ENCODE measurements at regions not wholly inside any gene's neighbourhood (a gene's known extent, or its start where the extent isn't known, plus 50 kb on each side); places are given as distances from the start of the nearest gene placed in this dataset.
"Not testable (repeated sequence)": the region's sequence is repeated elsewhere in the genome, so short reads cannot be mapped to it uniquely, and the experiment has no call there.

- DNase-seq (ENCODE audit: low read depth) = no peak
- in situ Hi-C loops (cut with HindIII; ENCODE audit: low pct_unique_long_range_greater_than_20kb, low sequenced_read_pairs) = no loop called here
These were observed 351.9 kb downstream of the ADGRL2 start for GRCh38 chr1:82152356-82153271.

- in situ Hi-C loops (cut with HindIII; ENCODE audit: low pct_unique_long_range_greater_than_20kb, low sequenced_read_pairs) = no loop called here
These were observed 344.9 kb downstream of the ADGRL2 start for GRCh38 chr1:82145656-82146055.

DNA sequence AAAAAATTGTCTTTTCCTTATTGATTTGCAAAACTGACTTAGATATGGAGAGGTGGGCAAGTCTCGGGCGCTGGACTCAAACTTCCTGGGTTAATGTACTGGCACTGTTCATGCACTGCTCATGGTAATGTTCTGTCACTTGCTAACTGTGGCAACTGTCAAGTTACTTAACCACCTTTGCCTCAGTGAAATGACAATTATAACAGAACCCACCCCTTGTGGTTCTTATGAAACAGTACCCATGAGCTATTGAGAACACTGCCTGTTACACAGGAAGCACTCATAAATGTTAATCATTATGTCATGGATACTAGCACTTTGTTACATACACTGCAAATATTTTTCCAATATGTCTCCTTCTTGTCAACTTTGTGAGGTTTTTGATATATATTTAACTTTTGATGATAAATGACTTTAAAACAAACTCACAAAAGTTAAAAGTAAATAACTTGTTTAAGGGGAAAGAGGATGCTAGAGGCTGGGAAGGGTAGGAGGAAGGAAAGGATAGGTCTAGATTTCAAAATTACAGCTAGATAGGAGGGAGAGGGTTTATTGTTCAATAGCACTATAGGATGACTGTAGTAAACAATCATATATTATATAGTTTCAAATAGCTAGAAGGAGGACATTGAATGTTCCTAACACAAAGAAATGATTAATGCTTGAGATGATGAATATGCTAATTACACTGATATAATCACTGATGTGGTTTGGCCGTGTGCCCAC lies 342.5 kb downstream of the ADGRL2 start:
- no peak for DNase-seq (ENCODE audit: low read depth)
- in situ Hi-C loops (cut with HindIII; ENCODE audit: low pct_unique_long_range_greater_than_20kb, low sequenced_read_pairs) = no loop called here

More at GRCh38 chr1:82145656-82146055, 344.9 kb downstream of the ADGRL2 start:
- DNase-seq (ENCODE audit: low read depth) = no peak

GRCh38 chr1:82141390-82141789 lies 340.7 kb downstream of the ADGRL2 start:
- no peak for DNase-seq (ENCODE audit: low read depth)
- in situ Hi-C loops (cut with HindIII; ENCODE audit: low pct_unique_long_range_greater_than_20kb, low sequenced_read_pairs) = no loop called here

GRCh38 chr1:82139751-82140468 lies 339.2 kb downstream of the ADGRL2 start:
- no peak for DNase-seq (ENCODE audit: low read depth)
- in situ Hi-C loops (cut with HindIII; ENCODE audit: low pct_unique_long_range_greater_than_20kb, low sequenced_read_pairs) = no loop called here

- in situ Hi-C loops (cut with HindIII; ENCODE audit: low pct_unique_long_range_greater_than_20kb, low sequenced_read_pairs); DNase-seq (ENCODE audit: low read depth): not testable (repeated sequence)
These were observed 335.6 kb downstream of the ADGRL2 start for GRCh38 chr1:82136351-82136750.

DNA sequence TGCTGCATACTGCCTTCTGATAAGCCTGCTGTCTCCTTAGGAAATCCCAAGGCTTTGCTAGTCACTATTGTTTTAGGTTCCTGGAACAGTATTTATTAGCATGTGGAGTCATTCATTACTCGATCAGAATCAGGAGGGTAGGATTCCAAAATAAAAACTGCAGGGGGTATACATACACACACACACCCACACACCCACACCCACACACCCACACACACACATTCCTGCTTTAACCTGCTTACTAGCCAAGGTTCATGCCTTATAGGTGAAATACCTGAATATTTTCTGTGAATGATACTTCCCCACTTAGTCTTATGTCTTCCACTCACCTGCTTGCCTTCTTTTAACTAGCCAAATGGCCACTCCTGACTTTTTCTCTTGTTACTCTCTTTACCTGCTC lies 325.1 kb downstream of the ADGRL2 start:
- in situ Hi-C loops (cut with HindIII; ENCODE audit: low pct_unique_long_range_greater_than_20kb, low sequenced_read_pairs) = no loop called here
- DNase-seq (ENCODE audit: low read depth) = no peak

DNA sequence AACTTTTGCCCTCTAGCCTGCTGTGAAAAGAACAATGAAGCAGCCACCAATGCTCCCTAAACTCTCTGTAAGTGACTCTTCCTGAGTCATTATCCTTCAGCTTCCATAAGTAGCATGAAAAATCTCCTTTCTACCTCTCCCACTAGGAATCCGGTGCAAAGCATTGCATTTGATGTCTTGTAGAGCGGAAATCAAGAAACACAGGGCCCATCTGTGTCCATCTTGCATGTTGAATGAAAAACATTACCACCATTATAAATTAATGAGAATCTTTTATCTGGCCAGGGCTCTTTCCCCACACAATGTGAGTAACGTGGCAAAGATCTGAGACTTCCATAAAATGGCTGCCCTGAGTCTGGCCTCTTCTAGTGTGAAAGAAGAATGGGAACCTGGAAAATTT lies 324.4 kb downstream of the ADGRL2 start:
- DNase-seq (ENCODE audit: low read depth) = no peak
- in situ Hi-C loops (cut with HindIII; ENCODE audit: low pct_unique_long_range_greater_than_20kb, low sequenced_read_pairs) = no loop called here

- DNase-seq (ENCODE audit: low read depth) = no peak
- in situ Hi-C loops (cut with HindIII; ENCODE audit: low pct_unique_long_range_greater_than_20kb, low sequenced_read_pairs) = no loop called here
These were observed 320.7 kb downstream of the ADGRL2 start for GRCh38 chr1:82121421-82121820.

DNA sequence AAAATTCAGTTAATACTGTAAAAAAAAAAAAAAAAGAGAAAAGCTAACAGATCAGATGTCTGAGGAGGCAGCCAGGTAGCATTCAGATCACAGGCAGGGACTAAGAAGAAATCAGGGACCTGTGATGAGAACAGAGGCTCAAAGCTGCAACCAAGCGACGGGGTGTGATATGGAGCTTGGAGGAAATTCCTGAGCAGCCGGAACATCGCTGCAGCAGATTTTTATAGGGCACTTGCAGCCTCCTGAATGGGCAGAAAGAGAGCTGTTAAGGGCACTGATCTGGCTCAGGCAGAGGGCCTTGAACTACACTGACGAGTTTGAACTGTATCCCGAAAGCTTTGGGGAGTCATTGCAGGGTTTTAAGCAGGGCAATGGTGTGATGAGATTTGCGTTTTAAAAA lies 315.4 kb downstream of the ADGRL2 start:
- in situ Hi-C loops (cut with HindIII; ENCODE audit: low pct_unique_long_range_greater_than_20kb, low sequenced_read_pairs) = no loop called here

GRCh38 chr1:82114887-82115286 lies 314.2 kb downstream of the ADGRL2 start:
- in situ Hi-C loops (cut with HindIII; ENCODE audit: low pct_unique_long_range_greater_than_20kb, low sequenced_read_pairs) = no loop called here
- no peak for DNase-seq (ENCODE audit: low read depth)

More for the DNA sequence above, 315.4 kb downstream of the ADGRL2 start:
- DNase-seq (ENCODE audit: low read depth) = no peak

DNA sequence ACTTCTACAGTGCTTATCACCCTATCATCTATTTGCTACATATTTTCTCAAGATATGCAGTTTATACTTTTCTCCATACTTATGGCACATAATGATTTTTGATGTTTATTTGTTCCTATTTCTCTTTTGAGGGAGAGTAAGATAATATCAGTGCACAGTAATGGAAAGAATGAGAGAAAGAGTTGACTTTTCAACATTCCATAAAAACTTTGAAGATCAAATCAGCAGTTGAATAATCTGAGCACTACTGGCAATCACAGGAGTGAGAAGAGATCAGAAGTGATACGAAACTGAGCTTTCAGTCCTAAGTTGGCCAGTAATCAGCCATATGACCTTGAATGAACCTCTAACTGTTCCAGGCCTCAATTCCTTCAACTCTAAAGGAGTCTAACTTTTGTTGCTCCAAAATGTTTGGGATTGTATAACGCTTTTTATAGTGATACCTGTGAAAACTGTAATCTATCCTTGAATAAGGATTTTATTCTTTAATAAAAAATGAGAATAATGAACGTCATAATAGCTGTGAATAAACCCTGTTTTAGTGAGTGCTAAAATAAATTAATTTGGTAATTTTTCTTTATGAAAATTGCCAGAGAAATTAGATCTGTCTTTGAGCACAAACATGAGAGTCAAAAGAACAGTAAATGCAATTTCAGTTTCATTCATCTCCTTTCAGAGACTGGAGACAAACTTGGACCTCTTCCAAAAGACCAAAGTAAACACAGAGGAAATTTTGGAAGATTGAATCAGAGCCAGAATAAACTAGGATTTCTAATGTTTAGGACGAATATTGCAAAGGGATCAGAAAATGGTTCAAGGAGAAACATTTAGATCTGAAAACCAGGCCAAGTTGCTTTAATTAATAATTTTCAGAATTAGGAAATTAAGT lies 309.9 kb downstream of the ADGRL2 start:
- no peak for DNase-seq (ENCODE audit: low read depth)
- in situ Hi-C loops (cut with HindIII; ENCODE audit: low pct_unique_long_range_greater_than_20kb, low sequenced_read_pairs) = no loop called here

- in situ Hi-C loops (cut with HindIII; ENCODE audit: low pct_unique_long_range_greater_than_20kb, low sequenced_read_pairs) = no loop called here
- DNase-seq (ENCODE audit: low read depth) = no peak
These were observed 308.1 kb downstream of the ADGRL2 start for GRCh38 chr1:82108843-82109242.

- no peak for DNase-seq (ENCODE audit: low read depth)
- in situ Hi-C loops (cut with HindIII; ENCODE audit: low pct_unique_long_range_greater_than_20kb, low sequenced_read_pairs) = no loop called here
These were observed 305.9 kb downstream of the ADGRL2 start for GRCh38 chr1:82106672-82107071.

GRCh38 chr1:82099170-82099569 lies 298.4 kb downstream of the ADGRL2 start:
- DNase-seq (ENCODE audit: low read depth) = no peak
- in situ Hi-C loops (cut with HindIII; ENCODE audit: low pct_unique_long_range_greater_than_20kb, low sequenced_read_pairs) = no loop called here

DNA sequence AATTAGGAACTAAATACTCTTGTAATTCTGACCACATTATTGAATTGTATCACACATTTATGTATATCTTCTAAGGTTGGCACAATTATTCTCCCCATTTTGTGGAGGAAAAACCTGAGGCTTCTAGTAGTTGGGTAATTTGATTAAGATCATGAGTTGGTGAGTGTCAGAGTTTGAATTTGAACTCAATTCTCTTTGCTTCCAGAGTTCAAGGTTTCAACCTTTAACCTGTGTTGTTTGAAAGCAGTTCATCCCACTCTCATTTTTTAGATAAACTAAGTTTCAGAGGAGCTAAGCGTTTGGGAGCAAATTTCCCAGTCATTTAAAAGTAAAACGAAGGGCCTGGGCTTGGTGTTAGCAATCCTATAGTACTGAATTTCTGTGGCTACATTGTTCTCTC lies 293.4 kb downstream of the ADGRL2 start:
- in situ Hi-C loops (cut with HindIII; ENCODE audit: low pct_unique_long_range_greater_than_20kb, low sequenced_read_pairs) = no loop called here
- no peak for DNase-seq (ENCODE audit: low read depth)

DNA sequence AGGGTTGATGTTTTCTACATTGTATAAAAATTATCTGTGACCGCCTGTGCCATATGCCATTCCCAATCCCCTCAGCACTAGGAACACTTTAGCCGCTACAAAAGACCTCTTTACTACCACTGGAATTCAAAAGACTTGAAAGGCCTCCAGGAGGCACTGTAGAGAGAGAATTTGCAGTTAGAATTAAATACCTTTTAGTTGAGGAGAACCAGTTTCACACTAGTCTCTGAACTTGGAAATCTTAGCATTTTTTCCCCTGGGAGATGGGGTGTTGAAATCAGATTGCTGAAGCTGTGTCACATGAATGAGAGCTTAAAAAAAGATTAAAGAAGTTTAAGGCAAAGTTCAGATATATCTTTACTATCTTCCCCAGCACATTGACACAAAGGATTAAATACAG lies 291.0 kb downstream of the ADGRL2 start:
- in situ Hi-C loops (cut with HindIII; ENCODE audit: low pct_unique_long_range_greater_than_20kb, low sequenced_read_pairs) = no loop called here
- DNase-seq (ENCODE audit: low read depth) = no peak

DNA sequence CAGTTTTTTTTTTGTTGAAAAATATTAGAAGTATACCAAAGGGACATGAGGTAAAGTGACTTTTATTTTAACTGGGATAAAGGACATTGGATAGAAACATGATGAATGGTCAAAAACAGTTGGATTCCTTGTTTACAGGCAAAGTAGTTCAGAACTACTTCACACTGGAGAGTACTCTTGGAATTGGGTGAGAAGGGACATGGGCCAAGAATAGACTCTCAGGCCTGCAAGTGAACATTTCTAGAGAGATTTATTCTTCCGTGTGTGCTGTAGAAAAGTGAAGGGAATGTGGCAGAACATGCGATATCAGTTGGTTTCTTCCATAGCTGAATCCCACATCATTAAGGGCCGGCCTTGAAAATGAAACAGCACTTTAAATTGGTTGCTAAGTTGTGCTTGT lies 290.5 kb downstream of the ADGRL2 start:
- no peak for DNase-seq (ENCODE audit: low read depth)
- in situ Hi-C loops (cut with HindIII; ENCODE audit: low pct_unique_long_range_greater_than_20kb, low sequenced_read_pairs) = no loop called here

Data from Caki2 (cell line).